K562 (cell line): ENCODE measurements at regions not wholly inside any gene's neighbourhood (a gene's known extent, or its start where the extent isn't known, plus 50 kb on each side); places are given as distances from the start of the nearest gene placed in this dataset.
"Not testable (repeated sequence)": the region's sequence is repeated elsewhere in the genome, so short reads cannot be mapped to it uniquely, and the experiment has no call there.

ENCODE experiments used
- ATAC-seq: fragments of 200-7000 bp; cut with Tn5 transposase; 3 replicates; pipeline ENCODE4 v1.9.1; 2020; ENCODE audit warnings: moderate library complexity
- BruUV-seq: library from RNA; stranded (reverse); fragments of 400-500 nt; replicated peaks from 2 replicates; lab custom pipeline; 2021; lab: Mats Ljungman, UMichigan
- CTCF ChIA-PET: fragments of 300-600 bp; formaldehyde crosslinking; extraction: SDS; loops from one replicate; lab custom pipeline; 2021; ENCODE audit warnings: low intra/inter-chr PET ratio; lab: Yijun Ruan, JAX
- POLR2A ChIA-PET: fragments of 300-600, 350-650 bp; sonication (Branson Sonifier 250); formaldehyde crosslinking; extraction: SDS; loops from one replicate; lab custom pipeline; 2021; ENCODE audit warnings: antibody characterized with exemption, inconsistent platforms; lab: Yijun Ruan, JAX
- DNase-seq, 4 experiments: peaks; one replicate each; pipeline versions ENCODE4 v3.0.0 to v3.0.0-alpha.2; 2011 to 2018; ENCODE audit warnings: low spot score in 3 of 4, mixed read lengths in 3 of 4; ENCODE audit errors: extremely low read depth in 1 of 4
- FAIRE-seq: peaks from 2 replicates; lab custom pipeline; 2011; peaks lifted over from hg19 to GRCh38; lab: Jason Lieb, UNC
- H2AFZ ChIP-seq: 2 replicates; pipeline ENCODE4 v1.6.0; 2011; ENCODE audit warnings: low read depth, low read length, control low read depth, inconsistent platforms
- H3K27ac ChIP-seq: fragments of 200-600 bp; 3 replicates; pipeline ENCODE4 v1.8.0; 2011; ENCODE audit warnings: low read depth, mild to moderate bottlenecking, control low read depth, inconsistent platforms, low read length, moderate library complexity, mixed read lengths; ENCODE audit errors: extremely low read depth
- H3K27me3 ChIP-seq, 2 experiments: fragments of 300-600 bp in 1 of 2; 2 replicates in 1 of 2; 3 replicates in 1 of 2; pipeline versions ENCODE4 v1.6.0 to v1.8.0; 2011; ENCODE audit warnings: inconsistent platforms in 2 of 2, low read length in 2 of 2, mild to moderate bottlenecking in 1 of 2, mixed read lengths in 1 of 2, moderate library complexity in 1 of 2; ENCODE audit not compliant: control insufficient read depth in 2 of 2, insufficient read depth in 2 of 2
- H3K36me3 ChIP-seq: fragments of 300-600 bp; 3 replicates; pipeline ENCODE4 v1.8.0; 2011; ENCODE audit warnings: mild to moderate bottlenecking, low read length, inconsistent platforms; ENCODE audit not compliant: control insufficient read depth, insufficient read depth
- H3K4me1 ChIP-seq, 2 experiments: fragments of 200-600 bp in 1 of 2; replicated peaks in 1 of 2; 2 replicates in 1 of 2; 3 replicates in 1 of 2; pipeline versions ENCODE4 v1.5.1 to v1.8.0; 2011; ENCODE audit warnings: inconsistent platforms in 2 of 2, low read length in 2 of 2, mild to moderate bottlenecking in 1 of 2, mixed read lengths in 1 of 2, moderate library complexity in 1 of 2; ENCODE audit not compliant: control insufficient read depth in 2 of 2, insufficient read depth in 2 of 2
- H3K4me2 ChIP-seq: 2 replicates; pipeline ENCODE4 v1.6.1; 2011; ENCODE audit warnings: low read length, control low read depth, inconsistent platforms, mixed read lengths; ENCODE audit not compliant: insufficient read depth
- H3K4me3 ChIP-seq: fragments of 200-600 bp; sonication (generic), shearing (Covaris generic); 2 replicates; pipeline ENCODE4 v1.5.1; 2016; ENCODE audit warnings: control low read depth, inconsistent platforms
- H3K79me2 ChIP-seq: fragments of 200-600 bp; 3 replicates; pipeline ENCODE4 v1.8.0; 2011; ENCODE audit warnings: low read length, inconsistent platforms; ENCODE audit not compliant: control insufficient read depth, insufficient read depth
- H3K9ac ChIP-seq, 2 experiments: 2 replicates each; pipeline versions ENCODE4 v1.6.0 to v1.6.1; 2011; ENCODE audit warnings: low read depth in 2 of 2, low read length in 2 of 2, control low read depth in 1 of 2, inconsistent platforms in 1 of 2, mild to moderate bottlenecking in 1 of 2, mixed read lengths in 1 of 2; ENCODE audit not compliant: insufficient read depth in 1 of 2
- H3K9me1 ChIP-seq: one replicate; pipeline ENCODE4 v1.6.0; 2011; ENCODE audit warnings: inconsistent platforms, mild to moderate bottlenecking, low read length, moderate library complexity; ENCODE audit not compliant: control insufficient read depth, insufficient read depth
- H3K9me3 ChIP-seq: replicated peaks from 2 replicates; pipeline ENCODE4 v1.5.1; 2011; ENCODE audit warnings: low read depth, low read length, inconsistent platforms; ENCODE audit not compliant: control insufficient read depth, insufficient read depth
- H4K20me1 ChIP-seq: replicated peaks from 2 replicates; pipeline ENCODE4 v1.6.1; 2011; ENCODE audit warnings: low read length, inconsistent platforms, mixed read lengths; ENCODE audit not compliant: control insufficient read depth, insufficient read depth
- CCNT2 ChIP-seq: IDR thresholded peaks from 2 replicates; pipeline ENCODE4 v1.6.1; 2011; ENCODE audit warnings: borderline replicate concordance, low read depth, mild to moderate bottlenecking, moderate library complexity, mixed read lengths, low read length; ENCODE audit not compliant: insufficient read length; ENCODE audit errors: extremely low read depth
- DDX20 ChIP-seq: fragments of 450-650 bp; IDR thresholded peaks from 2 replicates; pipeline ENCODE4 v1.6.1; 2016; ENCODE audit warnings: missing genetic modification characterization, low read depth, mild to moderate bottlenecking, missing compliant biosample characterization, moderate library complexity
- ETV6 ChIP-seq, 3 experiments: fragments of 150-350 bp in 1 of 3; sonication (generic) in 1 of 3; formaldehyde crosslinking in 1 of 3; IDR thresholded peaks; 2 replicates each; pipeline versions ENCODE4 v1.6.1 to v1.8.0; 2014 to 2022; ENCODE audit warnings: borderline replicate concordance in 2 of 3, low read depth in 2 of 3, antibody characterized with exemption in 1 of 3, low read length in 1 of 3, mild to moderate bottlenecking in 1 of 3, missing genetic modification reagents in 1 of 3
- FOXA3 ChIP-seq, 2 experiments: fragments of 450-650 bp in 1 of 2; sonication (generic) in 1 of 2; formaldehyde crosslinking; IDR thresholded peaks in 1 of 2; conservative IDR thresholded peaks in 1 of 2; 2 replicates each; pipeline versions ENCODE4 v1.4.0 to v1.8.0; 2020 to 2022; ENCODE audit warnings: mild to moderate bottlenecking in 2 of 2, missing genetic modification reagents in 1 of 2
- ILK ChIP-seq: fragments of 450-650 bp; IDR thresholded peaks from 2 replicates; pipeline ENCODE4 v1.6.1; 2016; ENCODE audit warnings: missing genetic modification characterization, low read depth, mild to moderate bottlenecking, missing compliant biosample characterization, moderate library complexity, borderline replicate concordance
- MCM7 ChIP-seq, 2 experiments: fragments of 450-650 bp; IDR thresholded peaks; 2 replicates each; pipeline ENCODE4 v1.6.1; 2016 to 2018
- NEUROD1 ChIP-seq: fragments of 150-350 bp; IDR thresholded peaks from 2 replicates; pipeline ENCODE4 v1.6.1; 2014; ENCODE audit warnings: borderline replicate concordance, low read length, low read depth; ENCODE audit not compliant: partially characterized antibody
- PTTG1 ChIP-seq: fragments of 450-650 bp; IDR thresholded peaks from 2 replicates; pipeline ENCODE4 v1.6.1; 2016; ENCODE audit warnings: low read depth, mild to moderate bottlenecking, missing genetic modification characterization, missing compliant biosample characterization
- SRSF7 ChIP-seq: fragments of 200-400 bp; formaldehyde crosslinking; optimal IDR thresholded peaks from 2 replicates; pipeline ENCODE3; 2017; ENCODE audit warnings: mild to moderate bottlenecking, low read depth, low read length
- USF2 ChIP-seq: sonication (generic); formaldehyde crosslinking; IDR thresholded peaks from 2 replicates; pipeline ENCODE4 v1.5.0; 2020; ENCODE audit warnings: missing genetic modification reagents
- ZBTB43 ChIP-seq: sonication (generic); formaldehyde crosslinking; IDR thresholded peaks from 2 replicates; pipeline ENCODE4 v1.8.0; 2023; ENCODE audit warnings: mild to moderate bottlenecking, missing genetic modification reagents
- ZNF184 ChIP-seq: sonication (generic); formaldehyde crosslinking; IDR thresholded peaks from 2 replicates; pipeline ENCODE4 v1.5.0; 2020; ENCODE audit warnings: missing genetic modification reagents
- ZNF224 ChIP-seq: sonication (generic); formaldehyde crosslinking; IDR thresholded peaks from 2 replicates; pipeline ENCODE4 v1.8.0; 2022; ENCODE audit warnings: mild to moderate bottlenecking, missing genetic modification reagents
- ZNF644 ChIP-seq: fragments of 200-800 bp; sonication (Bioruptor generic); IDR thresholded peaks from 2 replicates; pipeline ENCODE4 v1.6.1; 2016; ENCODE audit warnings: low read depth, missing genetic modification characterization, missing compliant biosample characterization
- WGBS: fragments of 100-300 bp; shearing (Covaris generic); methylation state at CpG from one replicate; pipeline ENCODE4 v1.1.6; 2016; ENCODE audit warnings: low coverage, mixed read lengths; ENCODE audit not compliant: insufficient coverage; ENCODE audit errors: missing lambda C conversion rate; 5-methylcytosine and 5-hydroxymethylcytosine counted together
- in situ Hi-C: fragments of 300-500 bp; cut with MboI; formaldehyde crosslinking; loops from 4 replicates; pipeline ENCODE4 v1.15.0; 2018; ENCODE audit warnings: inconsistent platforms, mixed read lengths
- intact Hi-C: fragments of 100-400 bp; cut with micrococcal nuclease; formaldehyde crosslinking; loops from 2 replicates; pipeline ENCODE4 v1.14.2; 2022

- H3K79me2 ChIP-seq: no peaks in the 10 kb centered on the region
- no peaks in the 10 kb centered on the region for H3K9me3 ChIP-seq
- H3K27ac ChIP-seq: no peak overlapping the region
- H3K4me3 ChIP-seq: no peak overlapping the region
- no peak overlapping the region for H3K9ac ChIP-seq
- ChIA-PET POLR2A (no interaction called here), CTCF (no interaction called here)
- no peak overlapping the region for H3K4me2 ChIP-seq
- no peaks in the 10 kb centered on the region for H3K36me3 ChIP-seq
- peaks cover 2 to 13% of the 10 kb centered on the region in 2 experiments; a peak in 3 of 5 replicates for H3K27me3 ChIP-seq
- TF ChIP-seq ZNF644 (tag) (no peak), NEUROD1 (no peak), MCM7 (IDR thresholded peaks at IDR 0.05) (no peak), FOXA3 (CRISPR knock-in tag; conservative IDR thresholded peaks at IDR 0.05 in 1 of 2, IDR thresholded peaks at IDR 0.05 in 1 of 2) (no peak), DDX20 (tag) (no peak), CCNT2 (no peak), PTTG1 (tag) (no peak), ILK (no peak), ZNF184 (CRISPR knock-in tag) (no peak), ZNF224 (no peak), SRSF7 (no peak), ETV6 (IDR thresholded peaks at IDR 0.05; ENCODE audit: borderline replicate concordance in 1 of 2, low read depth in 2 of 2, low read length in 1 of 2) (no peak), ETV6 (CRISPR knock-in tag; IDR thresholded peaks at IDR 0.05; ENCODE audit: borderline replicate concordance) (no peak), USF2 (no peak), ZBTB43 (CRISPR knock-in tag) (no peak)
- no peak overlapping the region for H2AFZ ChIP-seq
- intact Hi-C loops: no loop called here
- ATAC-seq (no peak), FAIRE-seq (no peak), DNase-seq (no peak)
- WGBS: 0% methylated on average over 2 of the region's 2 CpGs
- in situ Hi-C loops: no loop called here
- H3K9me1 ChIP-seq: no peaks in the 10 kb centered on the region
- BruUV-seq: no TSS peak
- H3K4me1 ChIP-seq: no peaks in the 10 kb centered on the region
- no peaks in the 10 kb centered on the region for H4K20me1 ChIP-seq
Observed at GRCh38 chr3:16013568-16013967, 160.9 kb upstream of the GALNT15 start.

DNA sequence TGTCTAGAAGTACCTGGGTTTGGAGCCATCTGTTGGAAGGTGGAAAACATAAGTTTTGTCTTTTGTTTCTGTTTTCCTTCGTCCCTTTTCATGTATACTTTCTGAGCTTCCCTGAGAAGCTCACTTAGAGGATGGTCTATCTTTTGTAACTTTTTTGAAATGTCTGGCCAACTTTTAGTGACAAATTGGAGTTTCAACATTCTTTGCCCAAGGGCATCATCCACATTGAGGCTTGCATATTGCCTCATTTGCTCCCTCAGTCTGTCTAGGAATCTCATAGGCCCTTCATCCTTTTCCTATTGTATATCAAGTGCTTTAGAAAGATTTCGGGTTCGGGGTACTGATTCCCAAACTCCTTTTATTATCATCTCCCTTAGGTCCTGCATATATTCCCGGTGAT is 152.7 kb upstream of the GALNT15 start:
- not testable (repeated sequence) for H3K9me1 ChIP-seq

More for the DNA sequence above, 152.7 kb upstream of the GALNT15 start:
- DNase-seq, ATAC-seq, BruUV-seq, H3K9me3 ChIP-seq, intact Hi-C loops, H3K4me2 ChIP-seq, H3K9ac ChIP-seq, H3K27ac ChIP-seq, H2AFZ ChIP-seq, H3K4me3 ChIP-seq, in situ Hi-C loops, FAIRE-seq, CTCF ChIA-PET, H3K79me2 ChIP-seq, H3K36me3 ChIP-seq, H3K4me1 ChIP-seq, H4K20me1 ChIP-seq: not testable (repeated sequence)
- POLR2A ChIA-PET: interaction anchor here (0.7 kb wide), 1 partner anchor 11 kb away, joined by 3 read pairs; no protein-coding TSS in a partner anchor
- WGBS: 1% methylated on average over 4 of the region's 4 CpGs
- peaks cover 6 to 21% of the 10 kb centered on the region in 2 experiments; a peak in 4 of 5 replicates for H3K27me3 ChIP-seq
